ENCODE measurements at regions not wholly inside any gene's neighbourhood (a gene's known extent, or its start where the extent isn't known, plus 50 kb on each side); places are given as distances from the start of the nearest gene placed in this dataset.

- TF ChIP-seq ZFP3 (CRISPR knock-in tag; IDR thresholded peaks at IDR 0.05): no peak
- TF ChIP-seq ESRRG (CRISPR knock-in tag; IDR thresholded peaks at IDR 0.05): no peak
- TF ChIP-seq PATZ1 (CRISPR knock-in tag; IDR thresholded peaks at IDR 0.05; ENCODE audit: borderline replicate concordance): no peak
- TF ChIP-seq, protein P1, sequence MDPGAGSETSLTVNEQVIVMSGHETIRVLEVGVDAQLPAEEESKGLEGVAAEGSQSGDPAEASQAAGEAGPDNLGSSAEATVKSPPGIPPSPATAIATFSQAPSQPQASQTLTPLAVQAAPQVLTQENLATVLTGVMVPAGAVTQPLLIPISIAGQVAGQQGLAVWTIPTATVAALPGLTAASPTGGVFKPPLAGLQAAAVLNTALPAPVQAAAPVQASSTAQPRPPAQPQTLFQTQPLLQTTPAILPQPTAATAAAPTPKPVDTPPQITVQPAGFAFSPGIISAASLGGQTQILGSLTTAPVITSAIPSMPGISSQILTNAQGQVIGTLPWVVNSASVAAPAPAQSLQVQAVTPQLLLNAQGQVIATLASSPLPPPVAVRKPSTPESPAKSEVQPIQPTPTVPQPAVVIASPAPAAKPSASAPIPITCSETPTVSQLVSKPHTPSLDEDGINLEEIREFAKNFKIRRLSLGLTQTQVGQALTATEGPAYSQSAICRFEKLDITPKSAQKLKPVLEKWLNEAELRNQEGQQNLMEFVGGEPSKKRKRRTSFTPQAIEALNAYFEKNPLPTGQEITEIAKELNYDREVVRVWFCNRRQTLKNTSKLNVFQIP (CRISPR knock-in tag; IDR thresholded peaks at IDR 0.05; ENCODE audit: borderline replicate concordance, low read depth): no peak
- TF ChIP-seq ZNF70 (CRISPR knock-in tag; IDR thresholded peaks at IDR 0.05): no peak
- ATAC-seq: no peak
Observed at GRCh38 chr11:87484566-87484965, 446.8 kb downstream of the TMEM135 start.

- TF ChIP-seq ZNF8 (CRISPR knock-in tag; IDR thresholded peaks at IDR 0.05): no peak
- no peak for TF ChIP-seq ISL1 (CRISPR knock-in tag; IDR thresholded peaks at IDR 0.05)
- ATAC-seq: no peak
Observed at GRCh38 chr11:87477321-87477720, 439.6 kb downstream of the TMEM135 start.

- ATAC-seq: no peak
- no peak for TF ChIP-seq CSDC2 (CRISPR knock-in tag; IDR thresholded peaks at IDR 0.05)
- TF ChIP-seq PATZ1 (CRISPR knock-in tag; IDR thresholded peaks at IDR 0.05; ENCODE audit: borderline replicate concordance): no peak
- TF ChIP-seq, protein P1 (CRISPR knock-in tag; IDR thresholded peaks at IDR 0.05; ENCODE audit: borderline replicate concordance, low read depth): no peak
- no peak for TF ChIP-seq OSR1 (CRISPR knock-in tag; IDR thresholded peaks at IDR 0.05)
- no peak for TF ChIP-seq ZNF8 (CRISPR knock-in tag; IDR thresholded peaks at IDR 0.05)
- TF ChIP-seq ISL1 (CRISPR knock-in tag; IDR thresholded peaks at IDR 0.05): peak; percentile 26; the same call in 1 of the 2 replicates
Observed at GRCh38 chr11:87473174-87473573, 435.4 kb downstream of the TMEM135 start.

DNA sequence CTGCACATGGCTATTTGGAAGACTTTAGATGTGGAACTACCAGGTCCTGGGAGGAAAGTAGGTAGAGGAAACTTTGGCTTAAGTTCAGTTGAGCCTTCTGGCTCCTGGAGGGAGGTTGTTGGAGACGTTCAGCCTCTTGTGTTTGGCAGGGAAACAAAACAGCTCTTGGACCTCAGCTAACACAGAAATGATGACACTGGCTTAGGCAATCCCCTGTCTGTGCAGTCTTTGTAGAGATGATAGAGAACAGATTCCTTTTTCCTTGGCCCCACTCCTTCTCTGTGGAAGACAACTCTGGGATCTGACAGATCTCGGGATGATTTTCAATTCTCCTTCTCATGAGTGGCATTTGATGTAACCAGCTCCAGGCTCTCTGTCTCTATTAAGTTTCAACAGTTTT, 428.5 kb downstream of the TMEM135 start:
- no peak for TF ChIP-seq PATZ1 (CRISPR knock-in tag; IDR thresholded peaks at IDR 0.05; ENCODE audit: borderline replicate concordance)
- TF ChIP-seq CSDC2 (CRISPR knock-in tag; IDR thresholded peaks at IDR 0.05): no peak
- no peak for TF ChIP-seq RARB (CRISPR knock-in tag; IDR thresholded peaks at IDR 0.05)
- no peak for TF ChIP-seq ZC3H10 (CRISPR knock-in tag; IDR thresholded peaks at IDR 0.05)
- no peak for TF ChIP-seq ZNF70 (CRISPR knock-in tag; IDR thresholded peaks at IDR 0.05)
- TF ChIP-seq TCF4 (CRISPR knock-in tag; IDR thresholded peaks at IDR 0.05; ENCODE audit: borderline replicate concordance): no peak
- TF ChIP-seq CSRNP3 (CRISPR knock-in tag; IDR thresholded peaks at IDR 0.05): no peak
- no peak for TF ChIP-seq BACH2 (CRISPR knock-in tag; IDR thresholded peaks at IDR 0.05; ENCODE audit: borderline replicate concordance)
- no peak for TF ChIP-seq ZNF565 (CRISPR knock-in tag; conservative IDR thresholded peaks at IDR 0.05; ENCODE audit: low read depth)
- TF ChIP-seq SNAI2 (CRISPR knock-in tag; IDR thresholded peaks at IDR 0.05): no peak
- TF ChIP-seq ESRRG (CRISPR knock-in tag; IDR thresholded peaks at IDR 0.05): no peak
- TF ChIP-seq ZFP30 (CRISPR knock-in tag; IDR thresholded peaks at IDR 0.05): no peak
- TF ChIP-seq ZNF8 (CRISPR knock-in tag; IDR thresholded peaks at IDR 0.05): no peak
- TF ChIP-seq TOX (CRISPR knock-in tag; IDR thresholded peaks at IDR 0.05; ENCODE audit: borderline replicate concordance): no peak
- TF ChIP-seq ISL1 (CRISPR knock-in tag; IDR thresholded peaks at IDR 0.05): no peak
- no peak for TF ChIP-seq PPARA (CRISPR knock-in tag; IDR thresholded peaks at IDR 0.05; ENCODE audit: borderline replicate concordance)
- TF ChIP-seq ZFP3 (CRISPR knock-in tag; IDR thresholded peaks at IDR 0.05): no peak
- ATAC-seq: no peak
